ENCODE measurements at regions not wholly inside any gene's neighbourhood (a gene's known extent, or its start where the extent isn't known, plus 50 kb on each side); places are given as distances from the start of the nearest gene placed in this dataset.

DNA sequence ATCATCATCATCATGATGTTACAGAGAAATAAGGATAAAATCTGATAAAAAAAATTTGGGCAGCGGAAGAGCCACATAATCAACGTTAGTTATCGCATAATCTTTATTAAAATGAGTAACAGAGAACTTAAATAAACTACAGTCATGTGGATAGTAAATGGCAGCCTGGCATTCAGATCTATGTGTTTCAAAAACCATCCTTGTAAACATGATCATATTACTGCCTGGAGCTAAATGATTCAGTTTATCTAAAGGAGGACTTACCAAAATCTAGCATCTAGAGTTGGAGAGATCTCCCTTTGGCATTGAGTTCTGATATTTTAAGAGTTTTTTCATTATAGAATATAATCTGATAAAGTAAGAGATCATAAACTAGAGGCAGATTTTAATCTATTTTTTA, 200.1 kb upstream of the MGAT4C start:
- no TSS peak for BruUV-seq (replicated peaks)
- H2AFZ ChIP-seq (ENCODE audit: low read depth, low read length) = no peak overlapping the region
- H3K9me3 ChIP-seq (replicated peaks; ENCODE audit: control insufficient read depth, insufficient read depth, low read length) = no peaks in the 10 kb centered on the region
- no peak overlapping the region for H3K27ac ChIP-seq (ENCODE audit: insufficient read depth, low read depth, low read length)
- dilution Hi-C loops (cut with MboI; ENCODE audit: extremely low pct_ligation_motif_present, low sequenced_read_pairs) (no loop called here), intact Hi-C loops (cut with micrococcal nuclease) (no loop called here)
- DNase-seq (ENCODE audit: low read depth, low spot score) (no peak), FAIRE-seq (no peak)
- no peaks in the 10 kb centered on the region for H3K9me1 ChIP-seq (replicated peaks; ENCODE audit: control insufficient read depth, extremely low read depth, insufficient read depth, low read length)
- H3K36me3 ChIP-seq (ENCODE audit: control insufficient read depth in 2 of 2, extremely low read depth in 1 of 2, insufficient read depth in 2 of 2, low read length in 2 of 2) = no peaks in the 10 kb centered on the region
- no peaks in the 10 kb centered on the region for H4K20me1 ChIP-seq (replicated peaks; ENCODE audit: control insufficient read depth, extremely low read depth, insufficient read depth, low read length)
- TF ChIP-seq FOS (IDR thresholded peaks at IDR 0.05; ENCODE audit: borderline replicate concordance, insufficient read depth, low read length) (no peak), GATA2 (IDR thresholded peaks at IDR 0.05; ENCODE audit: insufficient read depth, insufficient read length, low read depth, low read length) (no peak), JUN (IDR thresholded peaks at IDR 0.05; ENCODE audit: borderline replicate concordance, insufficient read depth, insufficient read length, low read depth) (no peak), MYC (IDR thresholded peaks at IDR 0.05; ENCODE audit: low read depth, low read length) (no peak), POLR2A (IDR thresholded peaks at IDR 0.05; ENCODE audit: low read depth, low read length) (no peak), POLR2AphosphoS5 (IDR thresholded peaks at IDR 0.05; ENCODE audit: insufficient read depth, low read depth, low read length) (no peak), EZH2 (IDR thresholded peaks at IDR 0.05; ENCODE audit: borderline replicate concordance, low read depth, low read length, severe bottlenecking) (no peak)
- TF ChIP-seq, protein P1, sequence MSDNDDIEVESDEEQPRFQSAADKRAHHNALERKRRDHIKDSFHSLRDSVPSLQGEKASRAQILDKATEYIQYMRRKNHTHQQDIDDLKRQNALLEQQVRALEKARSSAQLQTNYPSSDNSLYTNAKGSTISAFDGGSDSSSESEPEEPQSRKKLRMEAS (IDR thresholded peaks at IDR 0.05; ENCODE audit: insufficient read depth, insufficient read length) = no peak
- TF ChIP-seq, protein P2, sequence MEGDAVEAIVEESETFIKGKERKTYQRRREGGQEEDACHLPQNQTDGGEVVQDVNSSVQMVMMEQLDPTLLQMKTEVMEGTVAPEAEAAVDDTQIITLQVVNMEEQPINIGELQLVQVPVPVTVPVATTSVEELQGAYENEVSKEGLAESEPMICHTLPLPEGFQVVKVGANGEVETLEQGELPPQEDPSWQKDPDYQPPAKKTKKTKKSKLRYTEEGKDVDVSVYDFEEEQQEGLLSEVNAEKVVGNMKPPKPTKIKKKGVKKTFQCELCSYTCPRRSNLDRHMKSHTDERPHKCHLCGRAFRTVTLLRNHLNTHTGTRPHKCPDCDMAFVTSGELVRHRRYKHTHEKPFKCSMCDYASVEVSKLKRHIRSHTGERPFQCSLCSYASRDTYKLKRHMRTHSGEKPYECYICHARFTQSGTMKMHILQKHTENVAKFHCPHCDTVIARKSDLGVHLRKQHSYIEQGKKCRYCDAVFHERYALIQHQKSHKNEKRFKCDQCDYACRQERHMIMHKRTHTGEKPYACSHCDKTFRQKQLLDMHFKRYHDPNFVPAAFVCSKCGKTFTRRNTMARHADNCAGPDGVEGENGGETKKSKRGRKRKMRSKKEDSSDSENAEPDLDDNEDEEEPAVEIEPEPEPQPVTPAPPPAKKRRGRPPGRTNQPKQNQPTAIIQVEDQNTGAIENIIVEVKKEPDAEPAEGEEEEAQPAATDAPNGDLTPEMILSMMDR (IDR thresholded peaks at IDR 0.05; ENCODE audit: extremely low read depth in 1 of 2, insufficient read depth in 1 of 2, low read depth in 1 of 2, low read length in 2 of 2) = no peak
- no peaks in the 10 kb centered on the region for H3K79me2 ChIP-seq (ENCODE audit: control insufficient read depth, insufficient read depth, low read length)
- no peaks in the 10 kb centered on the region for H3K4me1 ChIP-seq (ENCODE audit: control insufficient read depth, extremely low read depth, insufficient read depth, low read length)
- H3K9ac ChIP-seq (replicated peaks; ENCODE audit: extremely low read depth, insufficient read depth, low read length) = no peak overlapping the region
- ChIA-PET POLR2A (no interaction called here), CTCF (interaction anchor here (0.9 kb wide), 1 partner anchor 9 kb away, joined by 3 read pairs; no protein-coding TSS in a partner anchor)
- H3K4me3 ChIP-seq (replicated peaks in 1 of 3; ENCODE audit: insufficient read depth in 1 of 3, low read depth in 1 of 3, low read length in 3 of 3) = no peak overlapping the region
- H3K4me2 ChIP-seq (ENCODE audit: insufficient read depth, low read length) = no peak overlapping the region
- no peaks in the 10 kb centered on the region for H3K27me3 ChIP-seq (ENCODE audit: control insufficient read depth in 2 of 2, insufficient read depth in 2 of 2, low read length in 2 of 2)

Data from endothelial cell of umbilical vein (primary cell).